SK-N-MC (cell line): ENCODE measurements at regions not wholly inside any gene's neighbourhood (a gene's known extent, or its start where the extent isn't known, plus 50 kb on each side); places are given as distances from the start of the nearest gene placed in this dataset.

Experiments used
- EZH2 ChIP-seq: fragments of 200-600 bp; sonication (generic); IDR thresholded peaks from one replicate; pipeline ENCODE4 v1.6.1; 2017; ENCODE audit warnings: antibody characterized with exemption
- POLR2AphosphoS5 ChIP-seq: IDR thresholded peaks from 2 replicates; pipeline ENCODE4 v1.6.1; 2012; ENCODE audit warnings: mild to moderate bottlenecking, low read depth, low read length, borderline replicate concordance

DNA sequence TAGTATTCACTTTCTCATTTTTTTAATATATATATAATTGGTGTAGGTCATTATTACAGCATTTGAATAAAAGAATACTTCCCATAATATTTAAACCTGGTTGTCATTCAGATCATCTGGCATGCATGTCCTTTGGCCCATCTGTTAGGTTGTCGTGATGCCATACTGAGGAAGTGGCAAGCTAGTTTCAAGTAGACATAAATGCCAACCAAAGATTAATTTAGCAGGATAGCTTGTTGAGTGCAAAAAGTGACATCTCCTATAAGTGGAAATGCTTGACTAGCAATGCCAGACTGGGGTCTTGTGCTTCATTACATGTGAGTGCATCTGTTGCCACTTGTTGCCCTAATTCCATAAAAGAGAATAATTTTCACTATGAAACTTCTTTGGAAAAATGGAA lies 1044.7 kb downstream of the GRIK2 start:
- TF ChIP-seq POLR2AphosphoS5 (no peak), EZH2 (no peak)
